Loucy (cell line): ENCODE measurements at regions not wholly inside any gene's neighbourhood (a gene's known extent, or its start where the extent isn't known, plus 50 kb on each side); places are given as distances from the start of the nearest gene placed in this dataset.

Experiments
- H2AFZ ChIP-seq: fragments of 200-600 bp; sonication (generic); 2 replicates; pipeline ENCODE4 v1.6.0; 2016; ENCODE audit warnings: antibody characterized with exemption, mild to moderate bottlenecking, low read length, moderate library complexity
- H3F3A ChIP-seq: fragments of 200-600 bp; 2 replicates; pipeline ENCODE4 v1.6.0; 2016; ENCODE audit warnings: antibody characterized with exemption, low read depth, mild to moderate bottlenecking
- H3K27me3 ChIP-seq: fragments of 200-600 bp; sonication (generic); 2 replicates; pipeline ENCODE4 v1.6.1; 2014; ENCODE audit warnings: low read length, mild to moderate bottlenecking; ENCODE audit not compliant: insufficient read depth, poor library complexity, severe bottlenecking
- H3K36me3 ChIP-seq: fragments of 200-600 bp; sonication (generic); 2 replicates; pipeline ENCODE4 v1.6.1; 2016; ENCODE audit warnings: low read length; ENCODE audit not compliant: insufficient read depth
- H3K4me1 ChIP-seq: fragments of 200-600 bp; sonication (generic); 2 replicates; pipeline ENCODE4 v1.5.1; 2014; ENCODE audit warnings: low read length, mild to moderate bottlenecking; ENCODE audit not compliant: insufficient read depth, poor library complexity, severe bottlenecking
- H3K4me2 ChIP-seq: fragments of 200-600 bp; sonication (generic); 2 replicates; pipeline ENCODE4 v1.6.0; 2014; ENCODE audit warnings: antibody characterized with exemption, low read length, low read depth, mild to moderate bottlenecking; ENCODE audit not compliant: poor library complexity, severe bottlenecking
- H3K4me3 ChIP-seq: fragments of 200-600 bp; sonication (generic); 2 replicates; pipeline ENCODE4 v1.5.1; 2014; ENCODE audit warnings: low read length, mild to moderate bottlenecking, mixed read lengths; ENCODE audit not compliant: poor library complexity, severe bottlenecking
- H3K79me2 ChIP-seq: fragments of 200-600 bp; sonication (generic); 2 replicates; pipeline ENCODE4 v1.6.1; 2014; ENCODE audit warnings: low read length; ENCODE audit not compliant: insufficient read depth
- H3K9ac ChIP-seq: fragments of 200-600 bp; sonication (generic); 2 replicates; pipeline ENCODE4 v1.6.0; 2014; ENCODE audit warnings: mild to moderate bottlenecking, low read depth, low read length, moderate library complexity; ENCODE audit not compliant: poor library complexity, severe bottlenecking
- H3K9me2 ChIP-seq: fragments of 200-600 bp; sonication (generic); replicated peaks from 2 replicates; pipeline ENCODE4 v1.6.1; 2016; ENCODE audit warnings: low read depth, low read length, mixed read lengths
- H3K9me3 ChIP-seq: fragments of 200-600 bp; sonication (generic); 2 replicates; pipeline ENCODE4 v1.6.1; 2014; ENCODE audit warnings: mild to moderate bottlenecking, antibody characterized with exemption, low read length, low read depth; ENCODE audit not compliant: insufficient read depth
- H4K20me1 ChIP-seq: fragments of 200-600 bp; sonication (generic); 2 replicates; pipeline ENCODE4 v1.6.0; 2014; ENCODE audit warnings: antibody characterized with exemption, low read length, mild to moderate bottlenecking; ENCODE audit not compliant: insufficient read depth, poor library complexity, severe bottlenecking
- CTCF ChIP-seq: fragments of 200-600 bp; sonication (generic); conservative IDR thresholded peaks from 2 replicates; pipeline ENCODE4 v1.5.1; 2014; ENCODE audit warnings: mild to moderate bottlenecking, antibody characterized with exemption, low read length
- EZH2phosphoT487 ChIP-seq: fragments of 200-600 bp; IDR thresholded peaks from 2 replicates; pipeline ENCODE4 v1.6.1; 2018; ENCODE audit warnings: antibody characterized with exemption, mild to moderate bottlenecking, moderate library complexity, borderline replicate concordance

DNA sequence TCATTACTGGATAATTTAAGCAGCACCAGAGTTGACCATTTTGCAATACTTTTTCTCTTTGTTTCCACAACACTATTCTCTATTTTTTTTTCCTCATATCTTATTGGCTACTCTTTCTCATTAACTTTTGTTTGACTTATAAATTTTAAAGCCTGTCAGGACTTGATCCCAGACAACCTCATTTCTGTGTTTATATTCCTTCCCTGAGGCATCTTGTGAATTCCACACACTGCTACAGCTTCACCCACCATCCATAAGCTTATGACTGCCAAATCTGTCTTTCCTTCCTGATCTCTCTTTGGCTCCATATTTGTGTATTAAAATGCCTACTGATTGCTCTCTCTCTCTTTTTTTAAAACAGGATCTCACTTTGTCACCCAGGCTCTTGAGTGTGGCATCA, 124.6 kb upstream of the MBL2 start:
- Histone ChIP-seq H3K79me2 (no peaks in the 10 kb centered on the region), H3K4me2 (no peak overlapping the region), H3K4me3 (no peak overlapping the region), H3F3A (no peaks in the 10 kb centered on the region), H3K9ac (no peak overlapping the region), H3K27me3 (peaks cover 3% of the 10 kb centered on the region), H2AFZ (no peak overlapping the region), H4K20me1 (no peaks in the 10 kb centered on the region), H3K4me1 (no peaks in the 10 kb centered on the region), H3K9me2 (no peaks in the 10 kb centered on the region), H3K9me3 (no peaks in the 10 kb centered on the region), H3K36me3 (no peaks in the 10 kb centered on the region)
- TF ChIP-seq CTCF (no peak), EZH2phosphoT487 (no peak)

DNA sequence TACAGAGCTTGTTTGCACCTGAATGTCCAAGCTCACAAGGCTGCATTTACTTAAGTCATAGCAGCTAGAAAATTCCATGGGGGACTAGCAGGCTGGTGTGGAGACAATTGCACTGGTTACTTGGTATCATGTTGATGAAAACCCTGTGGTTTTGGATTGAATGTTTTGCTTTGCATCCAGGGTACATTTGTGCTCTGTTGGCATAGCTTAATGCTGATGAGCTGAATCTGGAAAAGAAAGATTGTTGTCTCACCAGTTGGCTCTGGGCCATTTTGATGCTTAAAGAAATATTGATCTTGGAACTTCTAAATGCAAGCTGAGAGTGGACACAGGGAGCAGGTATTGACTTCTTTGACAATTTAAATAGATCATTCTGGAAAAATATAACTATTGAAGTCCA, 122.5 kb upstream of the MBL2 start:
- Histone ChIP-seq H3K4me1 (no peaks in the 10 kb centered on the region), H3K9ac (no peak overlapping the region), H3K79me2 (no peaks in the 10 kb centered on the region), H3K4me2 (no peak overlapping the region), H3K9me2 (no peaks in the 10 kb centered on the region), H4K20me1 (no peaks in the 10 kb centered on the region), H3K4me3 (no peak overlapping the region), H3K9me3 (no peaks in the 10 kb centered on the region), H3K27me3 (peaks cover 3% of the 10 kb centered on the region), H2AFZ (no peak overlapping the region), H3F3A (no peaks in the 10 kb centered on the region), H3K36me3 (no peaks in the 10 kb centered on the region)
- TF ChIP-seq CTCF (no peak), EZH2phosphoT487 (no peak)

- H3K9me2 ChIP-seq = no peaks in the 10 kb centered on the region
- H3K36me3 ChIP-seq = no peaks in the 10 kb centered on the region
- no peak overlapping the region for H3K9ac ChIP-seq
- no peaks in the 10 kb centered on the region for H3F3A ChIP-seq
- no peaks in the 10 kb centered on the region for H3K9me3 ChIP-seq
- no peak overlapping the region for H2AFZ ChIP-seq
- TF ChIP-seq EZH2phosphoT487 = no peak
- no peak for TF ChIP-seq CTCF
- H3K79me2 ChIP-seq = no peaks in the 10 kb centered on the region
- no peaks in the 10 kb centered on the region for H4K20me1 ChIP-seq
- H3K4me1 ChIP-seq = no peaks in the 10 kb centered on the region
- no peaks in the 10 kb centered on the region for H3K27me3 ChIP-seq
- H3K4me3 ChIP-seq = no peak overlapping the region
- H3K4me2 ChIP-seq = no peak overlapping the region
Observed at GRCh38 chr10:52890281-52890680, 117.7 kb upstream of the MBL2 start.
